Activated CD8-positive, alpha-beta memory T cell treated with anti-CD3 and anti-CD28 coated beads for 36 hours (primary cell): ENCODE measurements at regions not wholly inside any gene's neighbourhood (a gene's known extent, or its start where the extent isn't known, plus 50 kb on each side); places are given as distances from the start of the nearest gene placed in this dataset.

Experiments used
- CTCF ChIA-PET: fragments of 350-600 bp; sonication (Branson Sonifier 250); formaldehyde crosslinking; loops from one replicate; lab custom pipeline; 2021; ENCODE audit warnings: antibody characterized with exemption; lab: Charles Lee
- POLR2A ChIA-PET: fragments of 350-600 bp; sonication (Branson Sonifier 250); formaldehyde crosslinking; loops from one replicate; lab custom pipeline; 2021; ENCODE audit warnings: antibody characterized with exemption; lab: Charles Lee

DNA sequence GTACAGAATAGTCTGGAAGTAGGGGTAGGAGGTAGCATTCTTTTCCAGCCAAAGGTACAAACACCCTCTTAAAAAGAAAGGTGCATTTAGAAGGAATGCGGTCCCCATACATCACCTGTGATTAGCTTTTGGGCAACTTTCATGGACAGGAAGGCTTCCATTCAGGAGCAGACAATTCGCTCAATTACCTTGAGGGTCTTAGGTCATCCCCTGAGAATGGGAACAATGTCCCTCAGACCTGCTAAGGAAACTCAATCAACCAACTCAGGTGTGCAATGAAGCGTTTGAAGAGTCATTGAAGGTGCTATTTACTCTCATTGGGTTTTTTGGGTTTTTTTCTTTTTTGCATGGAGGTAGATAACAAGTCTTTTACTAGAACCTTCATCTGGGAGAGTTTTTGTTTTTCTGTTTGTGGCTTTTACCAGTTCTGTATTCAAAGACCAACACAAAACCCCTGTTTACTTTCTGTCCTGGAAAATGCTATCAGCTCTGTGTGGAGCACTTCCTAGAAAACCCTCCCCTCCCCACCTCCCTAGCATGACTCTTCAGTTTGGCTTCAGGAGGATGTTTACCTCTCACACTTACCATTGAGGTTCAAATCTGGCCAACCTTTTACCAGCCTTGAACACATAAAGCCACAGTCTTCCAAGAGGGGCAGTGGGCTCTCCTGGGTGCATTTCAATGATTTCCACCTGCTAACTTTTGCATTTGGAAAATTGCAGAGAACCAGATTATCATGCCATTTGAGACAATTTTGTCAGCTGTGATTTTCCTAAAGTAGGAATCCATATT, 271.2 kb upstream of the PRDM1 start:
- ChIA-PET POLR2A (no interaction called here), CTCF (no interaction called here)

- ChIA-PET POLR2A (interaction anchor here (0.6 kb wide), 1 partner anchor 171 kb away, joined by 3 read pairs; no protein-coding TSS in a partner anchor), CTCF (interaction anchor here (0.8 to 1.0 kb wide), 2 partner anchors 62 to 273 kb away, joined by 3 read pairs; no protein-coding TSS in a partner anchor)
Measured at GRCh38 chr6:105810922-105811482, 275.1 kb upstream of the PRDM1 start.

- CTCF ChIA-PET = interaction anchor here (0.8 to 1.0 kb wide), 2 partner anchors 63 to 274 kb away, joined by 3 read pairs; no protein-coding TSS in a partner anchor
- POLR2A ChIA-PET = interaction anchor here (0.6 kb wide), 1 partner anchor 171 kb away, joined by 3 read pairs; no protein-coding TSS in a partner anchor
Measured at GRCh38 chr6:105810105-105810921, 275.8 kb upstream of the PRDM1 start.

GRCh38 chr6:105808571-105808970, 277.6 kb upstream of the PRDM1 start:
- ChIA-PET POLR2A (no interaction called here), CTCF (interaction anchor here (0.6 kb wide), 1 partner anchor 66 kb away, joined by 3 read pairs; no protein-coding TSS in a partner anchor)

DNA sequence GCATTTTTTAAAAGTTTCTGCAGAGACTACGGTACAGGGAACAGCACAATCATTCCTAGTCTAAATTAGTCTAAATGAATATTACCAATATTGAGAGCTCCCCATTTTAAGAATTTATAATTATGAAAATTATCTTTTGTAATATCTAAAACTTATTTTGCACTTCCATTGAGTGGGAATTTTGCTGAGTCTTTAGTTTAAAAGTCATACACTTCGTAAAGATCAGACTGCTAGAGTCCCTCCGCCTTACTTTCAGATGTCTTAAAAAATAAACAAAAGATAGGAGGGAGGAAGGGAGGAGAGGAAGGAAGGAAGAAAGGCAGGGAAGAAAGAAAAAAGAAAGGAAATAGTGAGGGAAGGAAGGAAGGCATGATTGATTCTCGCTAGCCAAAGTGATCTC, 278.2 kb upstream of the PRDM1 start:
- CTCF ChIA-PET = no interaction called here
- POLR2A ChIA-PET = no interaction called here

- ChIA-PET POLR2A (no interaction called here), CTCF (no interaction called here)
Measured at GRCh38 chr6:105806486-105806920, 279.6 kb upstream of the PRDM1 start.

- POLR2A ChIA-PET = no interaction called here
- CTCF ChIA-PET = no interaction called here
Measured at GRCh38 chr6:105805501-105806023, 280.6 kb upstream of the PRDM1 start.

DNA sequence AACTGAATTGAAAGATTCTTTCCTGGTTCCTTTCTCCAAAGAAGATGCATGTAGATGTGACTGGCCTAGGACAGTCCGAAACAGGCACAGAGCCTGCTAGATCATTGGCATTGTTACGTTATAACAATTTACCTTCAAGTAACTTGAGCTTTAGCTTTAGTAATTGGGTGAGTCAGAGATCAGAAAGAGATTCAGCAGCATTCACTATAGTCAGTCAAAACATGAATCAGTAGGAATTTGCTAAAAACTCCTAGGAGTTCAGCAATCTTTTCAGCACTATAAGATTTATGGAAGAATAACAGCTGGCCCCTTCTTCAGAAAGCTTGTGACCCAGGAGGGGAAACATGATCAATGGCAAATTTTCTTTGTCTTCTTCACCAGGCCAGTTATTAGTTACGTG, 281.7 kb upstream of the PRDM1 start:
- POLR2A ChIA-PET = no interaction called here
- CTCF ChIA-PET = no interaction called here

- POLR2A ChIA-PET = no interaction called here
- CTCF ChIA-PET = no interaction called here
Measured at GRCh38 chr6:105804000-105804399, 282.1 kb upstream of the PRDM1 start.

DNA sequence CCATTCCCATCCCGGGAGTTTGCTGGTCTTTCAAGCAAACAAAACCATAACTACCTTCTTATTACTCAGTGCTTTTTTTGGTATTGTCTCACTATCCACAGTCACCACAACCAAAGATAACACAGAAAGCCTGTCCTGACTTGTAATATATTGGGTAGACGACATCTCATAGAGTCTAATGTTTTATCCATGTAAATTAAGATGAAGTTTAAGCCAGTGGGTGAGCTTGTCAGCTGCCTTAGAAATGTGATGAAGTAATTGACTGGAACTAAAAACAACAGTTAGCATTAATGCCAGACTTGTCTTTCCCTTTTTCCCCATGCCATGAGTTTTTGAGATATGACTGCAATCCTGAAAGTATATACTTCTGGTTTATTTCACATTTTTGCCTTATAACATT, 282.7 kb upstream of the PRDM1 start:
- ChIA-PET CTCF (no interaction called here), POLR2A (no interaction called here)

DNA sequence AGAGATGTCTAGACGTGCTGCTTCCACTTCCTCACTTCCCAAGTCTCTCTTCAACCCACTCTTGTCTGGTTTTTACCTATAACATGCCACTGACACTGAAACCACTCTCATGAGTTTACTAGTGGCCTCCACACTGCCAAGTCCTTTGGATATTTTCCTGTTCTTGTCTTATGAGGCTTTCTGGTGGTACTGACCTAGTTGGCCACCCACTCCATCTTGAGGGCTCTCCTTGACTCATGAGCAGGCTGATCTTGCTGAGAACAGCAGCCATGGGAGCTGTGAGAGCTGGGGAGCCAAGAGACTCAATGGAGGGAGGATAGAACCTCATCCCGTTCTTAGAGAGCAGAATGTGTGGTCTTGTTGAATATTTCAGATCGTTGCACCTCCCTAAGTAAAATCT, 283.4 kb upstream of the PRDM1 start:
- ChIA-PET POLR2A (no interaction called here), CTCF (no interaction called here)

DNA sequence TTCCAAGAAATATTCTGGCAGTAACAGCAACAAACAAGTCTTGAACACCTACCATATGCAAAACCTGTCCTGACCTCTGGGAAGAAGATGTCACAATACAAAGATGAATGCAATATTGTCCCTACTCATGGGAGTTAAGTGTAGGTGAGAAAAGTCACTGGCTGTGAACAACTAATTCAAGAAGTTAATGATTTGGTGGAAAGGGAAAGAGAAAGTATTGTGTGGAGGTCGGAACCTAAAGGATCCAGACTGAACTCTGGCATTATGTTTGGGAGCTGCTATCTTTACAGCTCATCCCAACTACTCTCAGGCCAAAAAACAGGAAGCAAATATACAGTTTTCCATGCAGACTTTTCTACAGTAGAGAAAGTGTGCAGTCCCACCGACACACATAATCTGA, 285.3 kb upstream of the PRDM1 start:
- ChIA-PET POLR2A (no interaction called here), CTCF (no interaction called here)

GRCh38 chr6:105800398-105800797, 285.7 kb upstream of the PRDM1 start:
- POLR2A ChIA-PET = no interaction called here
- CTCF ChIA-PET = no interaction called here

- ChIA-PET POLR2A (no interaction called here), CTCF (no interaction called here)
Measured at GRCh38 chr6:105799056-105799455, 287.1 kb upstream of the PRDM1 start.

GRCh38 chr6:105797983-105798453, 288.1 kb upstream of the PRDM1 start:
- ChIA-PET CTCF (no interaction called here), POLR2A (no interaction called here)

DNA sequence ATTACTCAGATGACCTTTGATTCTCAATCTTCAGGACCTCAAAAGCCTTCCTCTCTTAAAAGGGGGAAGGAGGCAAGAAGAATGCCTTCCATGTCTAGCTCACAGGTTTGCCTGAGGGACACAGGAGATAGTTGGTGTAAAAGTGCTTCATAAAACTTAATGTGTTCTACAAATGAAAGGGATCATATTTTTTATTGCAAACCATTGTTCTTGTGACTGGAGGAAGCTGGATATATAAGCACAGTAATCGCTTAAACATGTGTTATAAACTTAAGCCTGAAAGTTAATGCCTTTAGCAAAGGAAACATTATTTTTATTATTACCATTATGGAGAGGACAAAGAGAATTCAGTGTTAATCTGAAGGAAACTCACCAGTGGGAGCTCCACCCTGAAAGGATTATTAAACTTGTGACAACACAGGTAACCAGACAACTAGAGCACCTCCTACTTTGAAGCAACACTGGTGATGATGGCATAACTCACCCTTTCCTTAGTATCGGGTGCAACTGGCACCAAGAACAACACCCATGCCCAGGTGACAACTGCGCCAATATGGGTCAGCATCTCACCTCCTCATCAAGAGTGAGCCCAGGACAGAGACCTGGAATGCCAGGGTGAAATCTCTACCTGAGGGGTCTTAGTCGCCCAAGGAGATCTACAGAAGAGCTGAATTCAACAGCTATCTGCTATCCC, 288.7 kb upstream of the PRDM1 start:
- ChIA-PET CTCF (no interaction called here), POLR2A (no interaction called here)

GRCh38 chr6:105795913-105796517, 290.1 kb upstream of the PRDM1 start:
- POLR2A ChIA-PET = no interaction called here
- CTCF ChIA-PET = no interaction called here

DNA sequence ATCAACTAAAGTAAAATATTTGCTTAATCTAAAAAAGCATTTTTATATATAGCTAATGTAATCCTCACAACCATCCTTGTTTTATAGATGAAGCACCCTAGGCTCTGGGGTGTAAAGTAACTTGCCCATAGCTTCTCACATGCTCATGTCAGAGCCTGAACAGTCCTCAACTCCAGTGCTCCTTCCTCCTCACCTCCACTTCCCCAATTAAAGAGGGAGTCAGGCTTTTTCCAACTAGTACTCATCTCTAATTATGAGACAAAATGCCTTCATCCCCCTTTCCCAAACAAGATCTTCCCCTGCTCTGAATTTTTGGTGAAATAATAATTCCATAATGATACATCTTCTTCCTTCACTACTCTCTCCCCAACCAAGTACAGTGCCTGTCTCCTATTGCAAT, 290.8 kb upstream of the PRDM1 start:
- ChIA-PET CTCF (interaction anchor here (0.7 kb wide), 2 partner anchors 13 to 642 kb away, joined by 3 to 4 read pairs; no protein-coding TSS in a partner anchor), POLR2A (no interaction called here)

- CTCF ChIA-PET = interaction anchor here (0.7 to 1.4 kb wide), 4 partner anchors 10 to 642 kb away, joined by 3 to 5 read pairs (median 4); no protein-coding TSS in a partner anchor
Measured at GRCh38 chr6:105794870-105795269, 291.3 kb upstream of the PRDM1 start.

More at GRCh38 chr6:105794870-105795269, 291.3 kb upstream of the PRDM1 start:
- POLR2A ChIA-PET = no interaction called here
